H1 (cell line): ENCODE measurements at regions not wholly inside any gene's neighbourhood (a gene's known extent, or its start where the extent isn't known, plus 50 kb on each side); places are given as distances from the start of the nearest gene placed in this dataset.

Experiments
- ATF2 ChIP-seq: IDR thresholded peaks from 2 replicates; pipeline ENCODE4 v1.6.1; 2012; ENCODE audit warnings: low read length, inconsistent platforms
- CHD2 ChIP-seq: IDR thresholded peaks from 2 replicates; pipeline ENCODE4 v1.6.1; 2012; ENCODE audit warnings: low read length, improper control_type of control experiment
- CTBP2 ChIP-seq: IDR thresholded peaks from 2 replicates; pipeline ENCODE4 v1.7.0; 2011; ENCODE audit warnings: borderline replicate concordance, mild to moderate bottlenecking, moderate library complexity, mixed read lengths, low read length; ENCODE audit not compliant: insufficient read depth, insufficient read length
- SP1 ChIP-seq: IDR thresholded peaks from 2 replicates; pipeline ENCODE4 v1.6.1; 2011; ENCODE audit warnings: low read depth, low read length

DNA sequence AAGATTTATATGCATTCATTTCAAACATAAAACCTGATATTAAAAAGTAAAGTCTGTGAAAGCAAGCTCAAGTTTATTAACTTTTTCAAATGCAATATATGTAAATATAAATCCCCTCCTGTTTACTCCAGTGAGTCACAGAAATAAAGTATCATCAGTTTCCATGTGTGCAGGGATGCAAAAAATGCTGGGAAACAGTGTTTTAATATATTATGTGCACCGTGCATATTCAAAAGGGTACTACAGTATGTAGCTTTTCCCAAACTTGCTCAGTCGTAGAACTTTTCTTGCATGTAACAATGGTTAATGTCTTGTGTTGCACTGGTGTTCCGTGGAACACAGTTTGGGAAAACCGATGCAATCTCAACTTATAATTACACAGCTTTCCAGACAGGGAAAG is 60.7 kb downstream of the CCDC185 start (continued):
- TF ChIP-seq ATF2, result no peak
- TF ChIP-seq CHD2, result no peak
- no peak for TF ChIP-seq CTBP2
- no peak for TF ChIP-seq SP1
